ENCODE measurements at regions not wholly inside any gene's neighbourhood (a gene's known extent, or its start where the extent isn't known, plus 50 kb on each side); places are given as distances from the start of the nearest gene placed in this dataset.

DNA sequence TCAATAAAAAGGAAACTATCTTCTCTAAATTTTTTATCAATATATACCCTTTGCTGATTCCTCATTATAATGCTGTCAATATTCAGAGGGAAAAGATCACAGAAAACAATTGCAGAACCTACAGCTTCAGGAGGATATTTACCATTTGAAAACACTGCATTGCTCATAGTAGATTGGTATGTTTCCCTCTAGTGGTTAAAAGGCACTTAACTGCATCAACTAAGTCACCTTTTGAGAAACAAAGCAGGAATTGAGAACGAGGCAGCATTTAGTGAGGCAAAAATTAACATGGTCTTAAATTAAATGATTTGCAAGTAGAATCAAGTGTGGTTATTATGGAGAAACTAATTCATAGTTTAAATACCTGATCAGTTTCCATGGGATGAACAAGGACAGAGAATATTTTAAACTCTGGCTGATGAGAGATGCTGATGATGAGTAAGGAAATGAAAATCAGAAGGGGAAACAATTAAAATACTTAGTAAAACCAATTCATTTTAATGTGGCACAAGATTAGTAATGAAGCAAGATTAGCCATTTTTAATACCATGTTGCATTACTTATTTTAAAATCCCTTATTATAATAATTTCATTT lies 642.1 kb downstream of the EPHA7 start:
- Histone ChIP-seq H2BK15ac (ENCODE audit: low read length) (no peak overlapping the region), H2BK20ac (ENCODE audit: low read length) (no peak overlapping the region), H3K4me3 (ENCODE audit: extremely low read depth in 1 of 4, insufficient read depth in 2 of 4, low read depth in 3 of 4, low read length in 4 of 4) (no peak overlapping the region), H4K91ac (replicated peaks; ENCODE audit: insufficient read length, low read length) (no peak overlapping the region), H3K18ac (ENCODE audit: extremely low read depth, low read length) (no peak overlapping the region), H2AFZ (ENCODE audit: low read length) (no peak overlapping the region), H3K14ac (ENCODE audit: insufficient read length) (no peak overlapping the region), H4K8ac (ENCODE audit: extremely low read depth, insufficient read depth, low read length) (no peak overlapping the region), H3K4me1 (replicated peaks in 1 of 4; ENCODE audit: control insufficient read depth in 3 of 4, insufficient read depth in 4 of 4, low read length in 3 of 4) (no peaks in the 10 kb centered on the region), H3K79me1 (ENCODE audit: low read depth, low read length) (no peaks in the 10 kb centered on the region), H3K4me2 (ENCODE audit: insufficient read depth in 1 of 2, low read depth in 2 of 2, low read length in 2 of 2) (no peak overlapping the region), H3K23ac (ENCODE audit: insufficient read length) (no peak overlapping the region), H2BK12ac (ENCODE audit: low read depth, low read length) (no peak overlapping the region), H2BK5ac (ENCODE audit: low read depth, low read length) (no peak overlapping the region), H2BK120ac (replicated peaks; ENCODE audit: low read depth, low read length) (no peak overlapping the region), H4K20me1 (replicated peaks in 1 of 2; ENCODE audit: control insufficient read depth in 1 of 2, insufficient read depth in 2 of 2, low read length in 2 of 2) (no peaks in the 10 kb centered on the region), H3K36me3 (ENCODE audit: control insufficient read depth in 2 of 4, insufficient read depth in 4 of 4, low read length in 3 of 4) (no peaks in the 10 kb centered on the region), H3K4ac (replicated peaks; ENCODE audit: insufficient read length, low read depth, low read length) (no peak overlapping the region), H3K9ac (replicated peaks in 1 of 4; ENCODE audit: extremely low read depth in 1 of 4, low read depth in 3 of 4, low read length in 3 of 4) (no peak overlapping the region), H2AK5ac (ENCODE audit: low read depth, low read length) (no peak overlapping the region), H3K56ac (replicated peaks; ENCODE audit: insufficient read length, low read depth, low read length) (no peak overlapping the region), H3K27me3 (replicated peaks in 1 of 4; ENCODE audit: control insufficient read depth in 3 of 4, extremely low read depth in 1 of 4, insufficient read depth in 3 of 4, low read length in 3 of 4) (peaks cover 0 to 1% (median 0%) of the 10 kb centered on the region in 4 experiments; a peak in 1 of 7 replicates), H4K5ac (ENCODE audit: insufficient read length, low read depth, low read length) (no peak overlapping the region), H3K27ac (ENCODE audit: low read depth, low read length) (no peak overlapping the region), H3K23me2 (ENCODE audit: low read depth, low read length) (no peaks in the 10 kb centered on the region), H3K79me2 (ENCODE audit: control insufficient read depth in 1 of 2, insufficient read depth in 2 of 2, low read length in 2 of 2) (no peaks in the 10 kb centered on the region), H3K9me3 (ENCODE audit: insufficient read depth in 2 of 2, low read depth in 1 of 2, low read length in 1 of 2) (no peaks in the 10 kb centered on the region)
- ChIA-PET POLR2A (ENCODE audit: partially characterized antibody) (no interaction called here), CTCF (ENCODE audit: partially characterized antibody) (interaction anchor here (0.9 to 1.6 kb wide), 3 partner anchors 13 to 385 kb away, joined by 3 to 4 read pairs (median 3); no protein-coding TSS in a partner anchor)
- TF ChIP-seq TEAD4 (IDR thresholded peaks at IDR 0.05; ENCODE audit: low read depth, low read length) (0 out of 2 replicates have a peak, but pooled peaks have one; percentile 3), CBX8 (IDR thresholded peaks at IDR 0.05; ENCODE audit: borderline replicate concordance, low read depth, low read length) (no peak), RAD21 (IDR thresholded peaks at IDR 0.05 in 1 of 2, conservative IDR thresholded peaks at IDR 0.05 in 1 of 2; ENCODE audit: low read depth in 2 of 2, low read length in 2 of 2) (peak; percentile 63 to 71)
- TF ChIP-seq, protein P1, sequence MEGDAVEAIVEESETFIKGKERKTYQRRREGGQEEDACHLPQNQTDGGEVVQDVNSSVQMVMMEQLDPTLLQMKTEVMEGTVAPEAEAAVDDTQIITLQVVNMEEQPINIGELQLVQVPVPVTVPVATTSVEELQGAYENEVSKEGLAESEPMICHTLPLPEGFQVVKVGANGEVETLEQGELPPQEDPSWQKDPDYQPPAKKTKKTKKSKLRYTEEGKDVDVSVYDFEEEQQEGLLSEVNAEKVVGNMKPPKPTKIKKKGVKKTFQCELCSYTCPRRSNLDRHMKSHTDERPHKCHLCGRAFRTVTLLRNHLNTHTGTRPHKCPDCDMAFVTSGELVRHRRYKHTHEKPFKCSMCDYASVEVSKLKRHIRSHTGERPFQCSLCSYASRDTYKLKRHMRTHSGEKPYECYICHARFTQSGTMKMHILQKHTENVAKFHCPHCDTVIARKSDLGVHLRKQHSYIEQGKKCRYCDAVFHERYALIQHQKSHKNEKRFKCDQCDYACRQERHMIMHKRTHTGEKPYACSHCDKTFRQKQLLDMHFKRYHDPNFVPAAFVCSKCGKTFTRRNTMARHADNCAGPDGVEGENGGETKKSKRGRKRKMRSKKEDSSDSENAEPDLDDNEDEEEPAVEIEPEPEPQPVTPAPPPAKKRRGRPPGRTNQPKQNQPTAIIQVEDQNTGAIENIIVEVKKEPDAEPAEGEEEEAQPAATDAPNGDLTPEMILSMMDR (IDR thresholded peaks at IDR 0.05; ENCODE audit: control extremely low read depth in 1 of 3, insufficient read depth in 1 of 3, low read depth in 1 of 3, low read length in 3 of 3) = peak in 2 of 3 experiments; percentile 42 to 70; a peak in 2 of 4 replicates
- DNase-seq (ENCODE audit: low read depth in 1 of 2, low spot score in 2 of 2) = no peak
- peak; percentile 72 for FAIRE-seq
- WGBS, 2 experiments (ENCODE audit: extremely low coverage in 1 of 2, insufficient coverage in 1 of 2, insufficient read length in 1 of 2, insufficient replicate concordance in 2 of 2, low coverage in 1 of 2, low lambda C conversion rate in 2 of 2, missing lambda C conversion rate in 1 of 2) = 29% methylated on average over 1 of the region's 1 CpG; no CpG with 5 or more reads in 1 of the 2 experiments

Data from H1 (cell line).